ES-I3 (cell line): ENCODE measurements at regions not wholly inside any gene's neighbourhood (a gene's known extent, or its start where the extent isn't known, plus 50 kb on each side); places are given as distances from the start of the nearest gene placed in this dataset.
"Not testable (repeated sequence)": the region's sequence is repeated elsewhere in the genome, so short reads cannot be mapped to it uniquely, and the experiment has no call there.

Experiments used
- H3K36me3 ChIP-seq: 2 replicates; pipeline ENCODE4 v1.6.1; 2013; ENCODE audit warnings: mild to moderate bottlenecking, low read length, control low read depth, moderate library complexity; ENCODE audit not compliant: insufficient read depth
- H3K4me1 ChIP-seq: 2 replicates; pipeline ENCODE4 v1.6.1; 2013; ENCODE audit warnings: mild to moderate bottlenecking, control low read depth, low read length; ENCODE audit not compliant: insufficient read depth
- H3K9ac ChIP-seq: 2 replicates; pipeline ENCODE4 v1.6.1; 2013; ENCODE audit warnings: low read depth, mild to moderate bottlenecking, low read length, moderate library complexity
- H3K9me3 ChIP-seq: 2 replicates; pipeline ENCODE4 v1.6.1; 2013; ENCODE audit warnings: mild to moderate bottlenecking, low read length, moderate library complexity; ENCODE audit not compliant: control insufficient read depth, insufficient read depth

DNA sequence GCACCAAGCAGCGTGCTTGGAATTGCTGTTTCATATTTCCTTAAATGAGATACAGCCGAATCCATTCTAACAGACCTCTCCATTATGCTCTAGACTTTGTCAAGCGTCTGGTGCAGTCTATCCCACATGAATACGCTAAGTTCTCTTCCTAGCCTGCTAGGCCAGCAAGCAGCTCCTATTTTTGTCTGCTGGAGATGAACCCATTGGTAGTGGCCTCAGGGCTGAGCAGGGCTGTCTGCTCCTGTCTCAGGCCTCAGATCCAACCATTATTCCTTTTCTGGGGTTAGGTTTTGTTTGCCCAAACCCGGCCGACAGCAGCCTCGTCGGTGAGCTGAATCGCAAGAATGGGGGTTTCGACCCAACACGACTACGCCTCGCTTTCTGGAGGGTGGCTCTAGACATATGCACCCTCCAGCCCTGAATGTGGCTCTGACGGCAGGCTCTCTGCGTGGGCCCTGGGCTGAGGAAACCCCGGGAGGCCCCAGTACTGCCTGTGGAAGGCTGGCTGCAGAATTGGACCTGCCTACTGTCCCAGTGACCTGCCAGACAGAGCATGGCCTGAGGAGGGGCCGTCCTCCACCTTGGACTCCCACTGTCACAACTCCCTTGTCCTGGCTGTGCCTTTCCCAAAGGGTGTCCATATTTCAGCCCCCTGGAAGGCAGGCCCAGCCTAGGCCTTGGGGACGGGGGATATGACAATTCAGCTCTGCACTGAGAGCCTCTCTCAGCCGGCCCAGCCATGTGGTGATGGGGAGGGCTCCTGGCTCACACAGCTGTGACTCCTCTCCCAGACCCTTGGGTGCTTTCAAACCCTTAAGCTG lies 267.9 kb upstream of the TCERG1L start:
- Histone ChIP-seq H3K9ac (no peak overlapping the region), H3K36me3 (no peaks in the 10 kb centered on the region), H3K4me1 (no peaks in the 10 kb centered on the region), H3K9me3 (no peaks in the 10 kb centered on the region)

DNA sequence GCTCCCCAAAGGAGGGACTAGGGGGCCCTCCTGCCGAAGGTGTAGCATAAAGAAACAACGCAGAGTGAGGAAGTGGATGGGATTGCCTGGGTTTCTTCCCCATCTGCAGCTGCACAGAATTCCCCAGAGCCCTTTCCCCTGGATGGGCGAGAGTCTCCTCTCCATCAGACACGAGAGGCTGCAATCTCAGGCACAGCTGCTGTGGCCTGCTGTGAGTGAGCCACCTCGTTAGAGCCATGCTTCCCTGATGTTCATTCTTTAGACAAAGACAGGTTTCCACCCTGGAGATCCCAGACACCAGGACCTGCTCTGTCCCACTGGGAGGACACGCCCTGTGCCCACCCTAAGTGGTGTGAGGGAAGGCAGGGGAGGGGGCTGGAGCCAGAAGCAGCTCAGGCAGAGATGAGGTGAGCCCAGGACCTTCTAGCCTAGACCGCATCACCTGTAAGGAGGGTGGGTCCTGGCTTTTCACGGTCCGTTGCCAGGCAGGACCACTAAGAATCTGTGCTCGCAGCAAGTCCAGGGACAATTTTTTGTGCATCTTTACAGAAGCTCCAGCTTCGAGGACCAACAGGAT lies 268.6 kb upstream of the TCERG1L start:
- Histone ChIP-seq H3K9ac (no peak overlapping the region), H3K4me1 (no peaks in the 10 kb centered on the region), H3K36me3 (no peaks in the 10 kb centered on the region), H3K9me3 (no peaks in the 10 kb centered on the region)

DNA sequence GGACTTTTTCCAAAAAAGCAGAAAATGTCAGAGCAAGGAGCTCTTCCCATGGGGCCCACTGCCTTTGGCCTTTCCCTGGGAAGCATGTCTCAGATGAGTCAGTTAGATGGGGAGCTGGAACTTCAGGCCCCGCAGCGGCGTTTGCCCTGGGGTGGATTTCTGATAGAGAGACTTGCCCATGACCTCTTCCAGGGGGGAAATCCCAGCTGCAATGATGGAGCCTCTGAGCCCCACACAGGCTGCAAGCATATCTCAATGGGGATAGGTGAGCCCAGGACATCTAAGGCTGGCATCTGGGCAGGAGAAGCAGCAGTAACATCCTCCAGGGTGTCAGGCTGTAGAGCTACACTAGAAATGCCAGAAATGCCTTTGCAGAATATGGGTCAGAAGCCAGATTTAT lies 269.2 kb upstream of the TCERG1L start:
- Histone ChIP-seq H3K9me3 (no peaks in the 10 kb centered on the region), H3K36me3 (no peaks in the 10 kb centered on the region), H3K4me1 (no peaks in the 10 kb centered on the region), H3K9ac (no peak overlapping the region)

DNA sequence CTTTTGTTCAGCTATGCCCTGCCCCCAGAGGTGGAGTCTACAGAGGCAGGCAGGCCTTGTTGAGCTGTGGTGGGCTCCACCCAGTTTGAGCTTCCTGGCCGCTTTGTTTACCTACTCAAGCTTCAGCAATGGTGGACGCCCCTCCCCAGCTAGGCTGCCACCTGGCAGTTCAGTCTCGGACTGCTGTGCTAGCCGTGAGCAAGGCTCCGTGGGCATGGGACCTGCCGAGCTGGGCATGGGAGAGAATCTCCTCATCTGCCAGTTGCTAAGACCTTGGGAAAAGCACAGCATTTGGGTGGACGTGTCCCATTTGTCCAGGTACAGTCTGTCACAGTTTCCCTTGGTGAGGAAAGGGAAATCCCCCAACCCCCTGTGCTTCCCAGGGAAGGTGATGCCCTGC lies 270.0 kb upstream of the TCERG1L start:
- H3K9me3 ChIP-seq, H3K9ac ChIP-seq, H3K4me1 ChIP-seq, H3K36me3 ChIP-seq: not testable (repeated sequence)

DNA sequence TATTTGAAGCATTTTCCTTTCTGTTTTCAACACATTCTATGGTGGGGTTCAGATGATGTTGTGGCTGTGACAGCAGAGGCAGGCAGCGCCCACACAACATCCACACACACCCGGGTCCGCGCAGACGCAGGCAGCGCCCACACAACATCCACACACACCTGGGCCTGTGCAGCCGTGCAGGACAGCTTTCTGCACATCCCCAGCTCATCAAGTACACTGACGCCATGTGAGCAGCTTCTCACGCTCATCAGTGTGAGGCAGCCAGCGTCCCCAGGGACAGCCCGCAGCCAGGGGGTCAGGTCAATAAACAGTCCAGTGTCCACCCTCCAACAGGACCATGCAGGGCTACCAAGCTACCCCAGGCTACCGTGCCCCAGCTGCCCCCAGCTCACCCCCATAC lies 272.8 kb upstream of the TCERG1L start:
- no peaks in the 10 kb centered on the region for H3K36me3 ChIP-seq
- no peak overlapping the region for H3K9ac ChIP-seq
- H3K4me1 ChIP-seq: no peaks in the 10 kb centered on the region
- no peaks in the 10 kb centered on the region for H3K9me3 ChIP-seq

DNA sequence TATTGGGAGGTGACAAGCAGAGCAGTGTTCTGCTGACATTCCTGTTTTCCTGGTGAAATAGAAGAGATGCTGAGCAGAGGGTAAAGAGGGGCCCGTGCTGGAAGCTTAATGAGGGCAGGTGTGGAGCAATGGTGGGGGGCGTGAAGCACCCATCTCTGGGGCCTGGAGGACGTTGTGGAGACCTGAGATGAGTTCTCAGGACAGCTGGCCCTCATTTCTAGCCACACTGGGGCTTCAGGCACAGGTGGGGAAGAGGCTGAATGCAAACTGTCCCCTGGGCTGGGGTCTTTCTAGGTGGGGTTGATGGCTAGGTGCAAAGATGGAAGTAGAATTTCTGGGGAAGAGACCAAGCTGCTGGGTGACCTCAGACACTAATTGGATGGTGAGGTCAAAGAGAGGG lies 274.2 kb upstream of the TCERG1L start:
- Histone ChIP-seq H3K4me1 (no peaks in the 10 kb centered on the region), H3K9me3 (no peaks in the 10 kb centered on the region), H3K36me3 (no peaks in the 10 kb centered on the region), H3K9ac (no peak overlapping the region)

DNA sequence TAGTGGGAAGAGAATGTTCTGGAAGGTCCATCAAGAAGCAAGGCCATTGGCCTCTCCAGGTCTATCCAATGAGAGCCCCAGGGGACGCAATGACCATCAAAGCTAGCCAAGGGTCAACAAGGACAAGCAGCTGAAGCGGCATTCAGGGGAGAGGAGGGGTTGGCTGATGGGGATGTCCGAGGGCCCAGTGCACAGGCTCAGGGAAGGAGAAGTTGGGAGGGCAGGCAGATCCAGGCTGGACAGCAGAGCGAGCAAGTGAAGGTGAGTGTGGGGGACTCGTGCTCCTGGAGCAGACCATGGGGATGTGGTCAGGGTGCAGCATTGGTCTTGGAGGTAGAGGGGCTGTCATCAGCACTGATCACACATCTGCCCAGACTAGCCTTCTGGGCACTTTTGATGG lies 275.4 kb upstream of the TCERG1L start:
- Histone ChIP-seq H3K9me3 (no peaks in the 10 kb centered on the region), H3K9ac (no peak overlapping the region), H3K36me3 (no peaks in the 10 kb centered on the region), H3K4me1 (no peaks in the 10 kb centered on the region)

DNA sequence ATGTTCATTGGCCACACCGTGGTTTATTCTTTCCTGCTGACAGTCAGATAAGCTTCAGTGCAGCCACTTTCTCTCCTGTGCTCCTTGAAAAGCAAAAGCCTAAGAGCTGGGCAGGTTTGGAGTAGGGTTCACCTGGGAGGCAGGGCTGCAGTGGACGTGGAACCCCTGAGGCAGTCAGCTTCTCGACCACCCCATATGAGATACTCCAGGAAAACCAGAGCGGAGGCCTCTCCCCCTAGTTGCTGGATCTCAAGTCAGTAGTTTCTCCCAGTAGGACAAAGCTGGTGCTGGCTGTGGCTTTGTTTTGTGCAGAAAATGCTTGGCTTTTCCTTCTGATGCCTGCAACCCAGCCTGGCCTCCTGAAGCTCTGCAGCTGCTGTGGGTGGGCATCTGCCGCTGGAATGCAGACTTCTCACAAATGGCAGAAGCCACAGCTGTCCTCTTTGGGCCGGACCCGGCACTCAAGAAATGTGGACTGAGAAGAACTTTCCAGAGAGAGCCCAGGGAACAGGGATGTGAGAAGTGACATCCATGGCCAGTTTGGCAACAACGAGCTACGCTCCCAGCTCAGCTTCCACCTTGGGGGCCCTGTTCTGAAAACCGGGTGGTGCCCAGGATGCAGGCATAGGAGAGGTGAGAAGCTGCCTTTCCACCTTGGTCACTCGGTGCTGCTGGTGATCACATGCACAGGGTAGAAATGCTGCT lies 276.6 kb upstream of the TCERG1L start:
- H3K4me1 ChIP-seq: no peaks in the 10 kb centered on the region
- H3K9ac ChIP-seq: no peak overlapping the region
- H3K9me3 ChIP-seq: no peaks in the 10 kb centered on the region
- H3K36me3 ChIP-seq: no peaks in the 10 kb centered on the region

DNA sequence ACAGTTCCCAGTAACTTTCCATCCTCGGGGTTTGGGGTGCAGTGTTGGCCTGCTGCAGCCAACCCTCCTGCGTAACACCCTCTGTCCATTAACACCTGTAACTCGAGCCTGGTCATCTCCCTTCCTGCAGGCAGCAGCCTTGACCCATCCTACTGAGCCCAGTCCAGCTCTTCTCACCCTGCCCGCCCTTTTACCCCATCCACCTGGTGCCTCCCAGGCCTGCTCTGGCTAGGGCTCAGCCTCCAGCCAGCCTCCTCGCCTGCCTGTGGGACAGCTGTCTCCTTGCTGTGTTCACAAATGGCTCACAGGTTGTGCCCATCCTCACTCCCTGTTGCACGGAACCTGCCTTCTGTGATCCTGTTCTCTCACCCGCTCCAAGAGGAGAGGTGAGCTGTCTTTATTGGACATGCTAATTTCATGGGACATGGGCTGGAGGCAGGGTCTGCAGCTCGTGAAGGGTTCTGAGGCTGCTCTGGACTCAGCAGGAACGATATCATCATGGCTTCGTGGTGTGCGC lies 277.2 kb upstream of the TCERG1L start:
- no peaks in the 10 kb centered on the region for H3K9me3 ChIP-seq
- H3K4me1 ChIP-seq: no peaks in the 10 kb centered on the region
- no peak overlapping the region for H3K9ac ChIP-seq
- H3K36me3 ChIP-seq: no peaks in the 10 kb centered on the region

DNA sequence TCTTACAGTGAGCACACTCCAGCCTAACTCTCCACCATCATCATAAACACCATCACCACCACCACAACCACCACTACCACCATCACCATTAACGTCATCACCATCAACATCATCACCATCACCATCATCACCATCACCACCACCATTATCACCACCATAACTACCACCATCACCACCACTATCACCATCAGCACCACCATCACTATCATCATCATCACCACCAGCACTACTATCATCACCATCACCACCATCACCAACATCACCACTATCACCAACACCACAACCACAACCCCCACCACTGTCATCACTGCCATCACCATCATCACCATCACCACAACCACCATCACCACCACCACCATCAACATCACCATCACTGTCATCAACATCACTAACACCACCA lies 279.0 kb upstream of the TCERG1L start:
- H3K4me1 ChIP-seq: no peaks in the 10 kb centered on the region
- no peaks in the 10 kb centered on the region for H3K9me3 ChIP-seq
- no peaks in the 10 kb centered on the region for H3K36me3 ChIP-seq
- H3K9ac ChIP-seq: no peak overlapping the region

DNA sequence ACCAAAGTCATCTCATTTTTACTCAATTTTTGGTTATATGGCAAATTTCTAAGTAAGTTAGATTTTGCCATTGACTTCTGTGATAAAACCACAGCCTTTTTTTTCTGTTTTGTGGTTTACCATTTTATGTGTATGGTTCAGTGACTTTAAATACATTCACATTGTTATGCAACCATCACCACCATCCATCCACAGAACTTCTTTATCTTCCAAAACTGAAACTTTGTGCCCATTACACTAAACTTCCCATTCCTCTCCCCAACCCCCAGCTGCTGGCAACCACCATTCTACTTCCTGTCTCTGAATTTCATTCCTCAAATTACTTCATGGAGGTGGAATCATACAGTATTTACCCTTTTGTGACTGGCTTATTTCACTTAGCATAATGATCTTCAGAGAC lies 280.4 kb upstream of the TCERG1L start:
- Histone ChIP-seq H3K9ac (no peak overlapping the region), H3K36me3 (no peaks in the 10 kb centered on the region), H3K9me3 (no peaks in the 10 kb centered on the region), H3K4me1 (no peaks in the 10 kb centered on the region)

DNA sequence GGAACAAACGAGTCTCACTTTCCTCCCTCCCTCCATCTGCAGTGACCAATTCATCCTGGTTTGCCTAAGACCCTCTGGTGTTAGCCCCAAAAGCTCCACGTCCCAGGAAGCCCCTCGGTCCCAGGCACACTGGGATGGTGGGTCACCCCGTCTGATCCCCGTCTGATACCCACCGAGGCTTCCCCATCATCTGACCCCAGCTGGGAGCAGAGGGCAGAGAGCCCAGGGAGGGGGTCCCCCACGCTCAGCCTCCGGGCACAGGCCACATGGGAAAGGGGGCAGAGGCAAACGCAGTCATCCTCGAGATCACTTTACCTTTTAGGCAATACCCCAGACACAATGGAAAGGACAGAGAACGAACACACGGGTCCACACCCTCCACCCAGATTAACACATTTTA lies 291.6 kb upstream of the PPP2R2D start:
- no peak overlapping the region for H3K9ac ChIP-seq
- no peaks in the 10 kb centered on the region for H3K4me1 ChIP-seq
- no peaks in the 10 kb centered on the region for H3K9me3 ChIP-seq
- no peaks in the 10 kb centered on the region for H3K36me3 ChIP-seq

DNA sequence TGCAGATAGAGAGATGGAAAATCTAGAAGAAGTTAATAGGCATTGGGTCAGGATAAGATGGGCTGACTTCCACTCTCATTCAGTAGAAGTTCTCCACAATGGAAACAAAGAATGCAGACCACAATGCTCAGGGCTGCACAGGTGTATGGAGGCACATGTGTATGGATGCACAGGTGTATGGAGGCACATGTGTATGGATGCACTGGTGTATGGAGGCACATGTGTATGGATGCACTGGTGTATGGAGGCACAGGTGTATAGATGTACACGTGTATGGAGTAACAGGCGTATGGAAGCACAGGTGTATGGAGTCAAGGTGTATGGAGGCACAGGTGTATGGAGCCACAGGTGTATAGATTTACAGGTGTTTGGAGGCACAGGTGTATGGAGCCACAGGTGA lies 285.7 kb upstream of the PPP2R2D start:
- Histone ChIP-seq H3K9me3 (no peaks in the 10 kb centered on the region), H3K9ac (no peak overlapping the region), H3K36me3 (no peaks in the 10 kb centered on the region), H3K4me1 (no peaks in the 10 kb centered on the region)

DNA sequence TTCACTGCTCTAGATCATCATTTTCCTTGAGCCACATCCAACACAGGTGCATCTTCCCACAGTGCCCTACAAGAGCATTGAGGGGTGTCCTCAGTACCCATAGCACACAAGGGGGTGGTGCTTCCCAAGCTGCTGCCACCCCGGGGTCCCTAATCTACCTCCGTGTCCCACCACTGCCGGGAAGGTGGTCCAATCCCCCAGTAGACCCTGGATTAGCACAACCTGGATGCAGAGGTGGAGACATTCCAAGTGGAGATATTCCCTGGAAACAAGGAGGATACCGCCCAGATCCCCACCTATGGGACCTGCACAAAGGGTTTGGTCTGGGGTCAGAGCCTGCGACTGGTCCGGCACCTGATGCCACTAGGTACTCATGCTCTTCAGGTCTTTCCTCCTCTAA lies 284.8 kb upstream of the PPP2R2D start:
- H3K9me3 ChIP-seq: no peaks in the 10 kb centered on the region
- H3K4me1 ChIP-seq: no peaks in the 10 kb centered on the region
- no peak overlapping the region for H3K9ac ChIP-seq
- H3K36me3 ChIP-seq: no peaks in the 10 kb centered on the region
